Endothelial cell of umbilical vein (primary cell): ENCODE measurements at regions not wholly inside any gene's neighbourhood (a gene's known extent, or its start where the extent isn't known, plus 50 kb on each side); places are given as distances from the start of the nearest gene placed in this dataset.

ENCODE experiments used
- BruUV-seq: library from RNA; stranded (reverse); fragments of 400-500 nt; replicated peaks from 2 replicates; lab custom pipeline; 2021; lab: Mats Ljungman, UMichigan
- CTCF ChIA-PET: fragments of 300-600, 350-600 bp; sonication (Branson Sonifier 250); formaldehyde crosslinking; loops from one replicate; lab custom pipeline; 2021; ENCODE audit warnings: antibody characterized with exemption, inconsistent platforms; lab: Charles Lee
- POLR2A ChIA-PET: fragments of 300-600, 350-600 bp; sonication (Branson Sonifier 250); formaldehyde crosslinking; loops from one replicate; lab custom pipeline; 2021; ENCODE audit warnings: antibody characterized with exemption, inconsistent platforms; lab: Charles Lee
- DNase-seq: peaks from one replicate; pipeline ENCODE4 v3.0.0-alpha.2; 2011; ENCODE audit warnings: low read depth, low spot score
- FAIRE-seq: peaks from 2 replicates; lab custom pipeline; 2011; peaks lifted over from hg19 to GRCh38; lab: Jason Lieb, UNC
- H2AFZ ChIP-seq: 2 replicates; pipeline ENCODE4 v1.6.0; 2012; ENCODE audit warnings: low read depth, low read length, control low read depth, inconsistent platforms
- H3K27ac ChIP-seq: 2 replicates; pipeline ENCODE4 v1.5.1; 2011; ENCODE audit warnings: low read depth, mild to moderate bottlenecking, control low read depth, low read length, moderate library complexity; ENCODE audit not compliant: insufficient read depth
- H3K27me3 ChIP-seq, 2 experiments: 2 replicates each; pipeline versions ENCODE4 v1.6.0 to v1.6.1; 2011; ENCODE audit warnings: low read length in 2 of 2, mixed read lengths in 1 of 2; ENCODE audit not compliant: control insufficient read depth in 2 of 2, insufficient read depth in 2 of 2
- H3K36me3 ChIP-seq, 2 experiments: 2 replicates in 1 of 2; 3 replicates in 1 of 2; pipeline ENCODE4 v1.5.1; 2011; ENCODE audit warnings: low read length in 2 of 2, mild to moderate bottlenecking in 1 of 2, moderate library complexity in 1 of 2; ENCODE audit not compliant: control insufficient read depth in 2 of 2, insufficient read depth in 2 of 2; ENCODE audit errors: extremely low read depth in 1 of 2
- H3K4me1 ChIP-seq: 3 replicates; pipeline ENCODE4 v1.5.1; 2011; ENCODE audit warnings: mild to moderate bottlenecking, low read length; ENCODE audit not compliant: control insufficient read depth, insufficient read depth; ENCODE audit errors: extremely low read depth
- H3K4me2 ChIP-seq: 2 replicates; pipeline ENCODE4 v1.6.1; 2011; ENCODE audit warnings: low read length, control low read depth, mixed read lengths; ENCODE audit not compliant: insufficient read depth
- H3K4me3 ChIP-seq, 3 experiments: fragments of 200-600 bp in 1 of 3; sonication (generic), shearing (Covaris generic) in 1 of 3; replicated peaks in 1 of 3; 2 replicates each; pipeline ENCODE4 v1.5.1; 2011 to 2016; ENCODE audit warnings: control low read depth in 3 of 3, low read length in 3 of 3, mild to moderate bottlenecking in 2 of 3, inconsistent platforms in 1 of 3, low read depth in 1 of 3, moderate library complexity in 1 of 3; ENCODE audit not compliant: insufficient read depth in 1 of 3
- H3K79me2 ChIP-seq: 2 replicates; pipeline ENCODE4 v1.6.0; 2012; ENCODE audit warnings: low read length, inconsistent platforms; ENCODE audit not compliant: control insufficient read depth, insufficient read depth
- H3K9ac ChIP-seq: replicated peaks from 2 replicates; pipeline ENCODE3; 2011; ENCODE audit warnings: low read length, control low read depth; ENCODE audit not compliant: insufficient read depth; ENCODE audit errors: extremely low read depth
- H3K9me1 ChIP-seq: replicated peaks from 3 replicates; pipeline ENCODE4 v1.6.0; 2011; ENCODE audit warnings: mild to moderate bottlenecking, low read length; ENCODE audit not compliant: control insufficient read depth, insufficient read depth; ENCODE audit errors: extremely low read depth
- H3K9me3 ChIP-seq: replicated peaks from 2 replicates; pipeline ENCODE4 v1.5.1; 2012; ENCODE audit warnings: low read length, inconsistent platforms; ENCODE audit not compliant: control insufficient read depth, insufficient read depth
- H4K20me1 ChIP-seq: replicated peaks from 2 replicates; pipeline ENCODE3; 2011; ENCODE audit warnings: mild to moderate bottlenecking, low read length; ENCODE audit not compliant: control insufficient read depth, insufficient read depth; ENCODE audit errors: extremely low read depth
- FOS ChIP-seq: IDR thresholded peaks from 2 replicates; pipeline ENCODE4 v1.6.1; 2011; ENCODE audit warnings: mild to moderate bottlenecking, low read length, moderate library complexity, borderline replicate concordance; ENCODE audit not compliant: insufficient read depth
- GATA2 ChIP-seq: IDR thresholded peaks from 2 replicates; pipeline ENCODE4 v1.7.0; 2011; ENCODE audit warnings: low read depth, mild to moderate bottlenecking, moderate library complexity, mixed read lengths, low read length; ENCODE audit not compliant: insufficient read length, insufficient read depth
- MAX ChIP-seq: IDR thresholded peaks from 2 replicates; pipeline ENCODE4 v1.6.1; 2011; ENCODE audit not compliant: insufficient read depth, insufficient read length
- MYC ChIP-seq: IDR thresholded peaks from one replicate; pipeline ENCODE4 v1.6.1; 2011; ENCODE audit warnings: mild to moderate bottlenecking, low read depth, low read length
- POLR2A ChIP-seq: IDR thresholded peaks from 2 replicates; pipeline ENCODE4 v1.6.1; 2012; ENCODE audit warnings: low read depth, mild to moderate bottlenecking, control low read depth, low read length
- POLR2AphosphoS5 ChIP-seq: IDR thresholded peaks from 2 replicates; pipeline ENCODE4 v1.6.1; 2012; ENCODE audit warnings: low read depth, mild to moderate bottlenecking, control low read depth, low read length, moderate library complexity; ENCODE audit not compliant: insufficient read depth
- dilution Hi-C: fragments of 300-500 bp; cut with MboI; formaldehyde crosslinking; loops from one replicate; pipeline ENCODE4 v1.15.0; 2019; ENCODE audit warnings: low sequenced_read_pairs; ENCODE audit not compliant: extremely low pct_ligation_motif_present
- intact Hi-C: fragments of 100-400 bp; cut with micrococcal nuclease; formaldehyde crosslinking; loops from one replicate; pipeline ENCODE4 v1.10.0; 2022
- TF ChIP-seq, protein P1 (sequence below), 2 donors: IDR thresholded peaks; 1 replicate in 1 of 2; 2 replicates in 1 of 2; pipeline ENCODE4 v1.5.1; 2011; ENCODE audit warnings: low read length in 2 of 2, mild to moderate bottlenecking in 2 of 2, moderate library complexity in 2 of 2, control low read depth in 1 of 2, inconsistent platforms in 1 of 2, low read depth in 1 of 2; ENCODE audit not compliant: insufficient read depth in 1 of 2; ENCODE audit errors: extremely low read depth in 1 of 2

GRCh38 chr10:21202776-21203462 is 305.8 kb upstream of the NEBL start:
- Histone ChIP-seq H3K79me2 (no peaks in the 10 kb centered on the region), H3K27ac (no peak overlapping the region), H3K36me3 (no peaks in the 10 kb centered on the region), H3K4me2 (no peak overlapping the region), H2AFZ (no peak overlapping the region), H3K9me3 (no peaks in the 10 kb centered on the region), H4K20me1 (no peaks in the 10 kb centered on the region), H3K4me3 (no peak overlapping the region), H3K9me1 (no peaks in the 10 kb centered on the region), H3K9ac (no peak overlapping the region), H3K4me1 (no peaks in the 10 kb centered on the region), H3K27me3 (peaks cover 0 to 8% of the 10 kb centered on the region in 2 experiments)
- FAIRE-seq (no peak), DNase-seq (no peak)
- TF ChIP-seq, protein P1, sequence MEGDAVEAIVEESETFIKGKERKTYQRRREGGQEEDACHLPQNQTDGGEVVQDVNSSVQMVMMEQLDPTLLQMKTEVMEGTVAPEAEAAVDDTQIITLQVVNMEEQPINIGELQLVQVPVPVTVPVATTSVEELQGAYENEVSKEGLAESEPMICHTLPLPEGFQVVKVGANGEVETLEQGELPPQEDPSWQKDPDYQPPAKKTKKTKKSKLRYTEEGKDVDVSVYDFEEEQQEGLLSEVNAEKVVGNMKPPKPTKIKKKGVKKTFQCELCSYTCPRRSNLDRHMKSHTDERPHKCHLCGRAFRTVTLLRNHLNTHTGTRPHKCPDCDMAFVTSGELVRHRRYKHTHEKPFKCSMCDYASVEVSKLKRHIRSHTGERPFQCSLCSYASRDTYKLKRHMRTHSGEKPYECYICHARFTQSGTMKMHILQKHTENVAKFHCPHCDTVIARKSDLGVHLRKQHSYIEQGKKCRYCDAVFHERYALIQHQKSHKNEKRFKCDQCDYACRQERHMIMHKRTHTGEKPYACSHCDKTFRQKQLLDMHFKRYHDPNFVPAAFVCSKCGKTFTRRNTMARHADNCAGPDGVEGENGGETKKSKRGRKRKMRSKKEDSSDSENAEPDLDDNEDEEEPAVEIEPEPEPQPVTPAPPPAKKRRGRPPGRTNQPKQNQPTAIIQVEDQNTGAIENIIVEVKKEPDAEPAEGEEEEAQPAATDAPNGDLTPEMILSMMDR (IDR thresholded peaks at IDR 0.05; ENCODE audit: extremely low read depth in 1 of 2, insufficient read depth in 1 of 2, low read depth in 1 of 2, low read length in 2 of 2) = no peak
- no peak for TF ChIP-seq POLR2A
- TF ChIP-seq MAX = no peak
- POLR2A ChIA-PET = no interaction called here
- CTCF ChIA-PET = no interaction called here
- dilution Hi-C loops (no loop called here), intact Hi-C loops (no loop called here)
- no TSS peak for BruUV-seq

DNA sequence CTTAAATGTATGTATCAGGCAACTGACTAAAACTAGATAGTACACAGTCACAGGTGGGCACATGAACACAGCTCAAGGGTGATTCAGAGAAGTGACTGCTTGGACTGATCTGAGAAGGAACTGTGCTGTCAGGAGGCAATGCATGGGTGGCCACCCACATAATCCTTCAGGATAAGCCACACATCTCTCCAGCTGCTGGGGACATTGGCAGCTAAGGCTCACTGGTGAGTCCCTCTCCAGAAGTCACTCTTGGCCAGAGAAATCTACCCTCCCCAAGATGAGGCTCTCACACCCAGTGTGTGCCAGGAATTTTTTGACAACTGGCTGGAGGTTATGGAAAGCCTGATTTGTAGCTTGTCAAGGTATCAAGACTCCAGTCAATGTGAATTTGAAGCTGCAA is 302.4 kb upstream of the NEBL start:
- intact Hi-C loops = no loop called here
- no peak for TF ChIP-seq POLR2AphosphoS5
- TF ChIP-seq FOS = no peak
- no peak for TF ChIP-seq GATA2
- no peak for TF ChIP-seq MYC
- TF ChIP-seq, protein P1 (IDR thresholded peaks at IDR 0.05; ENCODE audit: extremely low read depth in 1 of 2, insufficient read depth in 1 of 2, low read depth in 1 of 2, low read length in 2 of 2) = no peak
- Histone ChIP-seq H3K9me3 (no peaks in the 10 kb centered on the region), H3K36me3 (no peaks in the 10 kb centered on the region), H3K27ac (no peak overlapping the region), H3K79me2 (no peaks in the 10 kb centered on the region), H3K9ac (no peak overlapping the region), H2AFZ (no peak overlapping the region), H3K4me1 (no peaks in the 10 kb centered on the region), H4K20me1 (no peaks in the 10 kb centered on the region), H3K4me3 (no peak overlapping the region), H3K4me2 (no peak overlapping the region), H3K9me1 (no peaks in the 10 kb centered on the region), H3K27me3 (peaks cover 0 to 6% of the 10 kb centered on the region in 2 experiments)
- ChIA-PET CTCF (interaction anchor here (0.8 kb wide), 1 partner anchor 18 kb away, joined by 3 read pairs; no protein-coding TSS in a partner anchor), POLR2A (no interaction called here)
- FAIRE-seq = no peak
- dilution Hi-C loops = no loop called here
- DNase-seq = no peak
- no TSS peak for BruUV-seq
